Body of pancreas (tissue), 4 donors: ENCODE measurements at regions not wholly inside any gene's neighbourhood (a gene's known extent, or its start where the extent isn't known, plus 50 kb on each side); places are given as distances from the start of the nearest gene placed in this dataset.

ENCODE experiments used
- ATAC-seq: fragments of 150-250 bp; one replicate; pipeline ENCODE4 v1.9.1; 2016
- DNase-seq, 4 donors: peaks; one replicate each; pipeline ENCODE4 v3.0.0-alpha.2; 2019
- H3K27ac ChIP-seq, 4 donors: fragments of 200-600 bp; sonication (generic); 1 replicate in 3 of 4; 2 replicates in 1 of 4; pipeline versions ENCODE4 v1.5.1 to v1.6.1; 2016 to 2019; ENCODE audit warnings: mild to moderate bottlenecking in 1 of 4, mixed read lengths in 1 of 4, moderate library complexity in 1 of 4
- H3K27me3 ChIP-seq, 2 donors: fragments of 200-600 bp; sonication (generic); one replicate each; pipeline ENCODE4 v1.6.0; 2016; ENCODE audit warnings: mild to moderate bottlenecking in 1 of 2
- H3K36me3 ChIP-seq, 2 donors: fragments of 200-600 bp; sonication (generic); replicated peaks in 1 of 2; 2 replicates each; pipeline ENCODE4 v1.5.1; 2016; ENCODE audit warnings: low read depth in 2 of 2; ENCODE audit not compliant: insufficient read depth in 1 of 2
- H3K4me1 ChIP-seq: fragments of 200-600 bp; sonication (generic); one replicate; pipeline ENCODE4 v1.6.0; 2016
- H3K4me3 ChIP-seq, 2 donors: fragments of 200-600 bp; sonication (generic); 1 replicate in 1 of 2; 2 replicates in 1 of 2; pipeline ENCODE4 v1.5.1; 2016 to 2019
- H3K9me3 ChIP-seq, 3 donors: fragments of 200-600 bp; sonication (generic); 1 replicate in 2 of 3; 2 replicates in 1 of 3; pipeline ENCODE4 v1.5.1; 2016
- CTCF ChIP-seq, 7 experiments: fragments of 450-650 bp in 4 of 7; fragments of 200-600 bp in 3 of 7; sonication (generic) in 3 of 7; IDR thresholded peaks; one replicate each; pipeline ENCODE4 v1.5.1; 2016 to 2019; ENCODE audit warnings: antibody characterized with exemption in 7 of 7
- POLR2A ChIP-seq, 3 donors: fragments of 450-650 bp; IDR thresholded peaks; one replicate each; pipeline ENCODE4 v1.6.1; 2016; ENCODE audit warnings: antibody characterized with exemption in 3 of 3, mild to moderate bottlenecking in 2 of 3
- WGBS, 2 donors: methylation state at CpG; one replicate each; pipeline ENCODE4 v1.1.5; 2017; 5-methylcytosine and 5-hydroxymethylcytosine counted together
- intact Hi-C: fragments of 100-400 bp; cut with DNase I; formaldehyde crosslinking; loops from one replicate; pipeline ENCODE4 v1.15.1; 2023

GRCh38 chr1:193657552-193657951 is 471.1 kb upstream of the B3GALT2 start:
- ATAC-seq (no peak), DNase-seq (no peak)
- H3K9me3 ChIP-seq, result no peaks in the 10 kb centered on the region
- no peak overlapping the region for H3K4me3 ChIP-seq
- H3K27ac ChIP-seq, result no peak overlapping the region
- WGBS, 2 donors, result 32 to 63% methylated on average over 3 of the region's 3 CpGs
- intact Hi-C loops, result no loop called here
- no peaks in the 10 kb centered on the region for H3K4me1 ChIP-seq
- H3K36me3 ChIP-seq, result no peaks in the 10 kb centered on the region
- no peaks in the 10 kb centered on the region for H3K27me3 ChIP-seq
- TF ChIP-seq POLR2A (IDR thresholded peaks at IDR 0.05) (no peak), CTCF (IDR thresholded peaks at IDR 0.05) (no peak)

DNA sequence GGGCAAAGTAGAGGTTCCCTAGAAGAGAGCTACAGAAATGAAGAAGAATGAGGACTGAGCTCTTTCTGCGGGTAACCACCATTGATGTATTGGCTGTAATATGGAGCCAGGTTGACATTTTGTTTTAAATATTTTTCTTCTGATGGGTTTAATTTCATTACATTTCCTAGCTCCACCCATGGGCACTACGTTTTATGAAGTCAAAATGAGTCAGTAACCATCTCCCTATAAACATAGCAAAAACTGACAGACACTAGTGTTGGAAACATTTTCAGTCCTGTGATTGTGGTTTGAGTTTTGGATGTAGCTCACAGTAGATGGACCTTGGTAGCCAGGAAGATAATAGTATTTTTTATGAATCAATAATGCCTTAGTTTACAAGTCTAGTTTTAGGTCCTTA is 470.4 kb upstream of the B3GALT2 start:
- Histone ChIP-seq H3K27ac (no peak overlapping the region), H3K4me3 (no peak overlapping the region), H3K4me1 (no peaks in the 10 kb centered on the region), H3K27me3 (no peaks in the 10 kb centered on the region), H3K36me3 (no peaks in the 10 kb centered on the region), H3K9me3 (no peaks in the 10 kb centered on the region)
- 86 to 88% methylated on average over 2 of the region's 2 CpGs for WGBS, 2 donors
- DNase-seq (no peak), ATAC-seq (no peak)
- intact Hi-C loops, result no loop called here
- no peak for TF ChIP-seq POLR2A (IDR thresholded peaks at IDR 0.05)
- no peak for TF ChIP-seq CTCF (IDR thresholded peaks at IDR 0.05)

- H3K36me3 ChIP-seq, result no peaks in the 10 kb centered on the region
- no peaks in the 10 kb centered on the region for H3K9me3 ChIP-seq
- DNase-seq (no peak), ATAC-seq (no peak)
- no peak overlapping the region for H3K27ac ChIP-seq
- no peaks in the 10 kb centered on the region for H3K4me1 ChIP-seq
- no peak overlapping the region for H3K4me3 ChIP-seq
- WGBS, 2 donors, result 69 to 76% methylated on average over 2 of the region's 2 CpGs
- TF ChIP-seq POLR2A (IDR thresholded peaks at IDR 0.05), result no peak
- TF ChIP-seq CTCF (IDR thresholded peaks at IDR 0.05), result no peak
- no peaks in the 10 kb centered on the region for H3K27me3 ChIP-seq
- intact Hi-C loops, result no loop called here
These were observed 468.7 kb upstream of the B3GALT2 start for GRCh38 chr1:193654951-193655735.

DNA sequence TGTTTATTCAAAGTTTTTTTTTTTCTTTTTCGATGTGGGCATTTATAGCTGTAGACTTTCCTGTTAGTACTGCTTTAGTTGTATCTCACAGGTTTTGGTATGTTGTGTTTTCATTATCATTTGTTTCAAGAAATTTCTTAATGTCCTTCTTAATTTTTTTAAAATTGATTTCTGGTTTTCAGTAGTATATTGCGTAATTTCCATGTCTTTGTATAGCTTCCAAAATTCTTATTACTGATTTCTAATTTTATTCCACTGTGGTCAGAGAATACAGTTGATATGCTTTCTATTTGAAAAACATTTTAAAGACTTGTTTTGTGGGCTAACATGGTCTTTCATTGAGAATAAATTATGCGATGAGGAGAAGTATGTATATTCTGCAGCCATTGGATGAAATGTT is 463.2 kb upstream of the B3GALT2 start:
- H3K4me3 ChIP-seq, result no peak overlapping the region
- no peaks in the 10 kb centered on the region for H3K9me3 ChIP-seq
- intact Hi-C loops, result no loop called here
- no peak for TF ChIP-seq CTCF (IDR thresholded peaks at IDR 0.05)
- TF ChIP-seq POLR2A (IDR thresholded peaks at IDR 0.05), result no peak
- ATAC-seq (no peak), DNase-seq (no peak)
- no peaks in the 10 kb centered on the region for H3K27me3 ChIP-seq
- no peak overlapping the region for H3K27ac ChIP-seq
- H3K4me1 ChIP-seq, result no peaks in the 10 kb centered on the region
- WGBS, 2 donors, result 65 to 74% methylated on average over 3 of the region's 3 CpGs
- no peaks in the 10 kb centered on the region for H3K36me3 ChIP-seq

DNA sequence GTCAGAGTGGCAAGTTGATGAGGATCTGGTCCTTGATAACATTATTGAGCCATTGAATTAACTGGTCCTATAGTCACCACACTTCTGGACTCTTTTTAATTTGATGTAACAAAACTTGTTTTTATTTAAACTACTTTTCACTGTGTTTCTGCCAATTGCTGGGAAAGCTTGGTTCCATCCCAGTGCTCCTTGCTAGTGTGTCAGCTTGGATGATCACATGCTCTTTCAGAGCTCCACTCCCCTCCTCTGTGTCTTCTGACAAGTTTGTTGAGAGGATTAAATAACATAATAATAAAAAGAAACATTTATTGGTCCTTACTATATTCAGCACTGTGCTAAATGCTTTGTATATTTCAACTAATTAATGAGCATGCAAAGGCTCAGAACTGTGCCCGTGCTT is 448.5 kb upstream of the B3GALT2 start:
- ATAC-seq, result no peak
- no peak for TF ChIP-seq POLR2A (IDR thresholded peaks at IDR 0.05)
- no peak for TF ChIP-seq CTCF (IDR thresholded peaks at IDR 0.05)
- intact Hi-C loops, result no loop called here

More for the DNA sequence above, 448.5 kb upstream of the B3GALT2 start:
- no peaks in the 10 kb centered on the region for H3K36me3 ChIP-seq
- DNase-seq, result no peak
- H3K4me1 ChIP-seq, result peaks cover 3% of the 10 kb centered on the region
- WGBS, 2 donors, result 81 to 85% methylated on average over 1 of the region's 1 CpG
- H3K4me3 ChIP-seq, result no peak overlapping the region
- no peaks in the 10 kb centered on the region for H3K27me3 ChIP-seq
- no peaks in the 10 kb centered on the region for H3K9me3 ChIP-seq
- H3K27ac ChIP-seq, result no peak overlapping the region
